Adrenal gland (tissue), 9 donors: ENCODE measurements at regions not wholly inside any gene's neighbourhood (a gene's known extent, or its start where the extent isn't known, plus 50 kb on each side); places are given as distances from the start of the nearest gene placed in this dataset.

Source experiments
- DNase-seq, 7 donors: peaks; one replicate each; pipeline ENCODE4 v3.0.0-alpha.2; 2019 to 2020
- H3K27ac ChIP-seq, 5 donors: fragments of 200-600 bp; sonication (generic) in 4 of 5; 1 replicate in 3 of 5; 2 replicates in 2 of 5; pipeline versions ENCODE4 v1.5.1 to v1.8.0; 2016 to 2020; ENCODE audit warnings: mild to moderate bottlenecking in 1 of 5
- H3K27me3 ChIP-seq: fragments of 200-600 bp; 2 replicates; pipeline ENCODE4 v1.8.0; 2021
- H3K36me3 ChIP-seq, 2 donors: fragments of 200-600 bp; replicated peaks in 1 of 2; 1 replicate in 1 of 2; 2 replicates in 1 of 2; pipeline versions ENCODE4 v1.5.1 to v1.8.0; 2018 to 2022
- H3K4me1 ChIP-seq, 2 donors: fragments of 200-600 bp; replicated peaks in 1 of 2; 1 replicate in 1 of 2; 2 replicates in 1 of 2; pipeline versions ENCODE4 v1.5.1 to v1.8.0; 2018 to 2021
- H3K4me3 ChIP-seq, 4 donors: fragments of 200-600 bp; sonication (generic) in 3 of 4; one replicate each; pipeline ENCODE4 v1.5.1; 2016 to 2018
- H3K9me3 ChIP-seq, 3 donors: fragments of 200-600 bp; sonication (generic) in 1 of 3; replicated peaks in 1 of 3; 1 replicate in 2 of 3; 2 replicates in 1 of 3; pipeline versions ENCODE4 v1.5.1 to v1.8.0; 2016 to 2021
- POLR2A ChIP-seq, 2 donors: fragments of 450-650 bp; IDR thresholded peaks; one replicate each; pipeline ENCODE4 v1.6.1; 2017; ENCODE audit warnings: antibody characterized with exemption in 2 of 2, mild to moderate bottlenecking in 2 of 2, moderate library complexity in 1 of 2
- WGBS, 4 donors: extraction: QIAGEN DNeasy Blood & Tissue Kit in 2 of 4; methylation state at CpG; one replicate each; pipeline versions ENCODE4 v1.1.5 to v1.1.7; 2013 to 2017; 5-methylcytosine and 5-hydroxymethylcytosine counted together
- intact Hi-C, 2 donors: fragments of 100-400 bp; cut with DNase I; formaldehyde crosslinking; loops; one replicate each; pipeline versions ENCODE4 v1.14.1 to v1.15.0; 2022 to 2023
- small RNA-seq, 2 donors: library from RNA; depleted of rRNA; stranded (forward); fragments of <200 nt; gene quantifications; one replicate each; pipeline ENCODE3, GENCODE V24; 2016
- TF ChIP-seq, protein P1 (sequence below), 6 experiments: fragments of 450-650 bp in 4 of 6; fragments of 200-600 bp in 2 of 6; sonication (generic) in 1 of 6; IDR thresholded peaks; 1 replicate in 5 of 6; 2 replicates in 1 of 6; pipeline versions ENCODE4 v1.5.1 to v1.8.0; 2016 to 2021; ENCODE audit warnings: antibody characterized with exemption in 6 of 6, mild to moderate bottlenecking in 2 of 6, moderate library complexity in 1 of 6
- donor health status: healthy with polysubstance abuse.
- donor health status: Bipolar disorder and iron deficiency.
- donor health status: DM: yes; HTN: yes; CAD: no.
- donor health status: DM: no; HTN: no; CAD: no.
- donor health status: DM: no; HTN: no; CAD: no.

GRCh38 chr12:33967760-33968159, 54.5 kb upstream of the ALG10 start:
- DNase-seq = no peak
- WGBS, 4 donors = 46 to 72% (median 56%) methylated on average over 1 of the region's 1 CpG
- no peak for TF ChIP-seq POLR2A (IDR thresholded peaks at IDR 0.05)
- TF ChIP-seq, protein P1, sequence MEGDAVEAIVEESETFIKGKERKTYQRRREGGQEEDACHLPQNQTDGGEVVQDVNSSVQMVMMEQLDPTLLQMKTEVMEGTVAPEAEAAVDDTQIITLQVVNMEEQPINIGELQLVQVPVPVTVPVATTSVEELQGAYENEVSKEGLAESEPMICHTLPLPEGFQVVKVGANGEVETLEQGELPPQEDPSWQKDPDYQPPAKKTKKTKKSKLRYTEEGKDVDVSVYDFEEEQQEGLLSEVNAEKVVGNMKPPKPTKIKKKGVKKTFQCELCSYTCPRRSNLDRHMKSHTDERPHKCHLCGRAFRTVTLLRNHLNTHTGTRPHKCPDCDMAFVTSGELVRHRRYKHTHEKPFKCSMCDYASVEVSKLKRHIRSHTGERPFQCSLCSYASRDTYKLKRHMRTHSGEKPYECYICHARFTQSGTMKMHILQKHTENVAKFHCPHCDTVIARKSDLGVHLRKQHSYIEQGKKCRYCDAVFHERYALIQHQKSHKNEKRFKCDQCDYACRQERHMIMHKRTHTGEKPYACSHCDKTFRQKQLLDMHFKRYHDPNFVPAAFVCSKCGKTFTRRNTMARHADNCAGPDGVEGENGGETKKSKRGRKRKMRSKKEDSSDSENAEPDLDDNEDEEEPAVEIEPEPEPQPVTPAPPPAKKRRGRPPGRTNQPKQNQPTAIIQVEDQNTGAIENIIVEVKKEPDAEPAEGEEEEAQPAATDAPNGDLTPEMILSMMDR (IDR thresholded peaks at IDR 0.05) = no peak
- Histone ChIP-seq H3K4me1 (no peaks in the 10 kb centered on the region), H3K9me3 (no peaks in the 10 kb centered on the region), H3K27ac (no peak overlapping the region), H3K27me3 (no peaks in the 10 kb centered on the region), H3K36me3 (no peaks in the 10 kb centered on the region), H3K4me3 (no peak overlapping the region)
- intact Hi-C loops = no loop called here

Small RNA genes in the stretch of these regions (small RNA-seq; reads per million reads assigned to genes)
- gene RNU6-400P = 0 reads per million in 2 donors
- 0 reads per million in 2 donors for gene RNU6-472P
